Stimulated activated CD4-positive, alpha-beta T cell treated with anti-CD3 and anti-CD28 coated beads, TNF-alpha, amount 100 ng/mL, for 48 hours (primary cell): ENCODE measurements at regions not wholly inside any gene's neighbourhood (a gene's known extent, or its start where the extent isn't known, plus 50 kb on each side); places are given as distances from the start of the nearest gene placed in this dataset.
"Not testable (repeated sequence)": the region's sequence is repeated elsewhere in the genome, so short reads cannot be mapped to it uniquely, and the experiment has no call there.

Experiments
- DNase-seq, 3 donors: peaks; one replicate each; pipeline ENCODE4 v3.0.0-alpha.2; 2020; ENCODE audit warnings: low read depth in 3 of 3

DNA sequence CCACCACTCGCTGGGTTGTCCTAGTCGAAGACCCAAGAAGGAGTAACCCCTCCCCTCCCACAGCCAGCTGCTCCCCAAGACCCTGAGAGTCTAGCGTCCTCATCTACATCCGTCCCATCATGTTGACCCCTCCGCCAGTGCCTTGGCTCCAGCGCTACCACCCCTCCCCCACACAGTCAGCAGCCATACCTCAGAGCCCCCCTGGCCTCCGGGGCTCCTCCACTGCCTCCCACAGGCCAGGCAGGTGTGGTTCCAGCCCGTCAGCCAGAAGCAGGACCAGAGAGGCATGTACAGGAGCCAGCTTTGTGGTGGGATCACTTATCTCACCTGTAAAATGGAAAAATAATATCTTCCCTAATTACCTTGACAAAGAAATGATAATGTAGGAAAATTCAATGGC lies 51.5 kb upstream of the PHF21B start:
- DNase-seq, result no peak

DNA sequence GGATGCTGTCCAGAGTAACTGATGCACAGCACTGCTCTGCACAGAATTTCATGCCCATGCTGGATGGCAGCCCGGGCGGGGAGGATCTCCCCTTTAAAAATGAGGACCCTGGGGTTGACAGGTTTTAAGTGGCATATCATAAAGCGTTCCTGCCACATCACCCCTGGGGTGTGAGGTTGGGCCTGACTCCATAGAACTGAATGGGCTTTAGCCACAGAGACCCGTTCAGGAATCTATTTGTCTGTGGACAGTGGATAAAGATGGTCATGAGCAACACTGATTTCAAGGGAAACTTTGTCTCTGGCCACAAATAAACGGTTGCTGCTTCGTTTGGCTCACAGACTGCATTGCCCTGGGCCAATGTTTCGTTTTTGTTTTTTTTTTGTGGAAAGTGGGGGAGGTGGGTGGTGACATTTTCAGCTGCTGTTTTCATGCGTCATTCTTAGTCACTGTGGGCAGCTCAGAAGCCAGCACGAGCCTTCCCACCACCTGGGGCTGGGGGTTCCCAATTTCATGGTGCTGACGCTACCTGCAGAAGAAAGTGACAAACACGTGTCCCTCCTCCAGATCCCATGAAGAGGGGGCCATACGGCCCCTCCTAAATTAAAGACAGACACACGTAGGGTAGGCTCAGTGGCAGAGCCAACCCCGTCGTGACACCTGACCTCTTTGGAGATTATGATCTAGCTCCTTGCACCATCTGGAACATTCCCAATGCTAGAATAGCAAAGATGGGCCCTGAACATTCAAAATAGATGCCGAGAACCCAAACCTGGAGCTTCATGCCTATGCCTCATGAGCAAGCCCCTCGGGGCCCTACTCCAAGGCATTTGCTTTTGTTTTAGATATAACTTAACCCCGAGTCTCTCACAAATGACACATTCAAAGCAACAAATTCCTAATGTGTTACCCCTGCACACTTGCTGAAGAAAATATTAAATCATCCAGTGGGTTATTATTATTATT lies 54.8 kb upstream of the PHF21B start:
- DNase-seq, result peak; percentile 30 to 64 (median 58)

DNA sequence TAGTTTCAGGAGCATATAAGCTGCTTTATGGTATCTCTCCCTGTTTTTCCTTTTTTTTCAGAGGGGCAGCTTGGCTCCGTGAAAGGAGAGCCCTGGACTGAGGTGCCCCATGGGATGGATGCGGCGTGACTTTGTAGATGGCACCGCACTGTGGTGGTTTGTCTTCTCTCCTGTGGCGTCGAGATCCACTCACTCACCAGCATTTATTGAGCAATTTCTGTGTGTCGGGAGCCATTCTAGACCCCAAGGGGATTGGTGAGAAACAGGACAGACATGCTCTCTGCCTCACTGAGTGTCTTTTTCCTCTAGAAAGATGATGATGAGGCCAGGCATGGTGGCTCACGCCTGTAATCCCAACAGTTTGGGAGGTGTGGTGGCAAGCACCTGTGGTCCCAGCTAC lies 55.9 kb upstream of the PHF21B start:
- no peak for DNase-seq

DNA sequence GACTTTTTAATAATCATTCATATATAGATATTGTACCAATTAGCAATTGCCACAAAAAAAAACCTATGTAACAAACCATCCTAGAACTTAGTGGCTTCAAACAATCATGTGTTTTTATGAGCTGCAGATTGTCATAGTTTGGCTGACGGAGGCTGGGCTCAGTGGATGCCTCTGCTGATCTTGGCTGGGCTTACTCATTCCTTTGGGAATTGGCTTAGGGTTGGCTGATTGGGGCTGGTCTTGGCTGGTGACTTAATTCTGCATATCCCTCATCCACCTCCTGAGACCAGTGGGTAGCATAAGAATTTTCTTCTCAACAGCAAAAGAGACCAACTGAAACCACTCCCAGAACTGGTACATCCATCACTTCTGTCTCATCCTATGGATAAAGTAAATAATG lies 57.9 kb upstream of the PHF21B start:
- DNase-seq, result no peak

DNA sequence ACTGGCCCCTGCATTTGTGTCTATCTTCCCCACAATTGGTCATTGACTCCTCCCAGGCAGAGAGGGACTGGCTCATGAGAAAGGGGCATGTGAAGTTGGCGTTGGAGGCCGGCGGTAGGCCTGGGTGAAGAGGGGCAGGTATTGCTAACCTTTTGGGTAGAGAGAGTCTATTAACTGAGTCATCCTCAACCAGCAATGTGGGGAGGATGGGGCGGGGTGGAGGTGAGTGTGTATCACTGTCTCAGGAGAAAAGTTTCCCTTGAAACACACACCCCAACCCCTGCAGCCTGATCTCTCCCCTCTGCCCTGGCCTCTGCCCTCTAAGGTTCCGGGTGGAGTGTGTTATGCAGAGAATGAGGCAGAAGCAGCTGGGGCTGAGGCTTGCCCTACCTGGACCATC lies 60.1 kb upstream of the PHF21B start:
- DNase-seq, result peak in 1 of 3 donors; percentile 16

DNA sequence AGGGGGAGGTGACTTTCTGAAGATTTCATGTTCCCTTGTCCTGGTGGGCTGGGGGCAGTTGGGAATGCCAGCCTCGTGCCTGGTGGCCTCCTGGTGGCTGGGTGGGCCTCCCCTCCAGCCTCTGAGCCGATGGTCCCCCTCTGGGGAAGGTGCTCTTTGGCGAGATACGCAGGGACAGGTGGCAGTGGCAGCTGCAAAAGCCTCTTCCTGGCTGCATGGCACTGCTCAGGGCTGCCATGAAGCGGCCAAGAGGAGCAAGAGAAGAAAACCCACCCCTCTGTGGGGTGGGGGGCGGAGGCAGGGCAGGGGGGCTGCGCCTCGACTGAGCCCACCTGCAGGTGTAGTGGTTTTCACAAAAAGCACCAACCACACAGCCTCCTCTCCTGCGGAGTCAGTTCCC lies 61.8 kb upstream of the PHF21B start:
- no peak for DNase-seq

DNA sequence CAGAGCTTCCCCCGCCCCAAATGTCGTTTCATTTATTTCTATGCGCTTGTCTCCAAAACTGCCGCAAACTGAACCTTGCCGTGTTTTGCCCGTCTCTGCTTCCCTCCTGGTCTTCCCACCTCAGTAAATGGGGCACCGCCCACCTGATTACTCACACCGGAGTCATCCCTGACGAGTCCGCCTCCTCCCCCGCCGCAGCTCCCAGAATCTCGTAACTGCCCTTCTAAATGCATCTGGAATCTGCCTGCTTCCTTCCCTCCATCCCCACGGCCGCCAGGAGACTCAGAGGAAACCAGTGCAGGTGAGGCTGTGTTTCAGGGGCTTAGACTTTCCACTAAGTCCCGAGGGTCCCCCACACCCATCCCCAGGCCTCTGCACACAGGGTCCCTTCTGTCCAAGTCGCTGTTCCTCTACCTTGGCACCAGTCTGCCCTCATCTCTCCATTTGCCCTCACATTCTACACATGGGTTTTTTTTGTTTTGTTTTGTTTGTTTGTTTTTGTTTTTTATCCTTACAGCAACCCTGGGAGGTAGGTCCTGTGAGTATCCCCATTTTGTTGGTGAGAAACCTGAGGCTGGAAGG lies 62.6 kb upstream of the PHF21B start:
- no peak for DNase-seq

DNA sequence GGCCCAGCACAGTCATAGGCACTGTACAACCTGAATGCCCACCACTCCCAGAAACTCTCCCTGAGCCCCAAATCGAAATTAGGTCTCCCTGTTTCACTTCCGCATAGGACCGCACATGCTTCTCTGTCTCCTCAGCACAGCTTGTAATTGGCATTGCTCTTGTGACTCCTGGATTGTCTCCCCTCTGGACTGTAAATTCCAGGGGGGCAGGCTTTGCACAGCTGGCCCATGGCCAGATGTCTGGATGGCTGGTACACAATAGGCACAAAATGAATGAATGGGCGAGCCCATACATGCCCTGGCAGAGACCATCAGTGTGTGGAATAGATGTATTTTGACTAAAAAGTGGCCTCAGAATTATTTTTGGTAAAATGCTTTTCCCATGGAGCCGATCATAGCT lies 63.3 kb upstream of the PHF21B start:
- no peak for DNase-seq

DNA sequence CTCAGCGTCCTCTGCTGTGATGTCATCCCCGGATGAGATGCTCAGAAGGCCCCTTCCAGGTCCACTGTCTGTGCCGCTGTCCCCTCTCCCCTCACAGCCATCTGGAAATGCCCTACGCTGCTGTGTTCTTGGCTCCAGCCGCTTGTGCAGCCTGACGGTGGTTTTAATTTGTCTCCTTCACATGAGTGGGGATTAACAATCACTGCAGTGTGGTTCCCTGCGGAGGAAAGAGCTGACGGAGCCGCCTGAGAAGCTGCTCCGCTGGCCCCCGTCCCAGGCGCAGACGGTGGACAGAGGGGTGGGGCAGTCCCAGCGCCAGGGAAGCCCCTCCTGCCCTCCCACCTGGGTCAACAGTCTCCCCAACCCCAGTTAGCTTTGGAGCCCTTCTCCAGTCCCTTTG lies 67.5 kb upstream of the PHF21B start:
- DNase-seq, result no peak

DNA sequence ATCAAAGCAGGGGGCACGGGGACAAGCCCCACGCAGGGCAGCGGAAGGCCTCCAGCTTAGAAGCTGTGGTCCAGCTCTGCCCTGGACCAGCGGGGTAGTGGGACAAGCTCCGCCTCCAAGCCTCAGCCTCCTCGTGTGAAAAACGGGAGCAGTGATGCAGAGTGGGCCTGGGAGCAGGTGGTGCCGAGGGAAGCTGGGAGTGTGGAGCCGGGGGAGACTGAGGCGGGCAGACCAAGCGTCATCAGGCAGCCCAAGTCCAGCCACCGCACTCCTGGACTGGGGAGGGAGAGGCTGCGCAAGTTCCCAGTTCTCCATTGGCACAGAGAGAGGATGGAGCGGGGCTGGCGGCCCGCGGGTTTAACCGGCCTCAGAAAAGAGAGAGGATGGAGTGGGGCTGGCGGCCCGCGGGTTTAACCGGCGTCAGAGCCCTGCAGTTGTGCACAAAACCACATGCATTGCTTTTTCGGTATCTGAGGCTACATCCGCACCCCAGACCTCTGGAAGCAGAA lies 68.1 kb upstream of the PHF21B start:
- DNase-seq, result no peak

DNA sequence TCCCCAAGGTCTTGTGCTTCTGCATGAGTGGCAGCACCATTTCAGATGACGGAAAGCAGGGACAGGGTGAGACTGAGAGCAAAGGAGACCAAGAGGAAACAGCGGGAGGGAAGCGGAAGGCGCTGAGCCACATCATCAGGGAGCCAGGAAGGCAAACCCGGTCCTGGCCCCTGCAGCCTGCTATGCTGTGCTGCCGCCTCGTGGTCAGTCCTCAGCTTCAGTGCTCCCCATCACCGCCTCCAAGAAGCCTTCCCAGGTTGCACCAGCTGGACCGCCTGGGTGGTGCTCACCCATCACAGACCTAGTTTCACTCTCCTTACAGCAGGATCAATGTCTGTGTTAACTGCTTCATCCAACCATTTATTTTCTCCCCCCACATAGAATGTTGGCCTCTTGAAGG lies 73.0 kb upstream of the PHF21B start:
- no peak for DNase-seq

DNA sequence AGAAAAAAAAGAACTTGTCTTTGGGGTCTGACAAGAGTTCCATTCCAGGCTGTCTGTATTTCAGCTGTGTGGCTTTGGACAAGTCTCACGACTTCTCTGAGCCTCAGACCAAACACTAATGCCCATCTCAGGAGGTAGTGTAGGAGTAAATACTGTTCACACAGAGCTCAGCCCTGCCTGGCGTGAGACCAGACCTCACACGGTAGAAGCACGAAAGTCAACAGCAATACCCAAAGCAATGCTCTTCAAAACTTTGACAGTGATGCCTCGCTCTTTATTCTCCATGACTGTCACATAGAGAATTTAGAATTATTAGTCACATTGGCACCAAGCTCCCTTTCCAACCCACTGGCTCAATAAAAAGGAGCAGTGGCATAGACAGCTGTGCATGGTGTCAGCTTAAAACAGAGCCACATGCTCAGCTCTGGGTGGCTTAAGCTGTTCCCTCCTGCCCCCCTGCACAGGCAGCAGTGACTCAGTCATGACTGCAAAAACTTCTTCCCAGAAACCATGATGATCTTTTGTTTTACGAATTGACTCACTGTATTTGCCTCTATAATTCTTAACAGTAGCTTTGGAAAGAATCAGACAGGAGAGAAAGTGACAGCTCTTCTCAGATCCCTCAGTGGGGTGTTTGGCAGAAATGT lies 74.0 kb upstream of the PHF21B start:
- peak in 1 of 3 donors; percentile 54 for DNase-seq

DNA sequence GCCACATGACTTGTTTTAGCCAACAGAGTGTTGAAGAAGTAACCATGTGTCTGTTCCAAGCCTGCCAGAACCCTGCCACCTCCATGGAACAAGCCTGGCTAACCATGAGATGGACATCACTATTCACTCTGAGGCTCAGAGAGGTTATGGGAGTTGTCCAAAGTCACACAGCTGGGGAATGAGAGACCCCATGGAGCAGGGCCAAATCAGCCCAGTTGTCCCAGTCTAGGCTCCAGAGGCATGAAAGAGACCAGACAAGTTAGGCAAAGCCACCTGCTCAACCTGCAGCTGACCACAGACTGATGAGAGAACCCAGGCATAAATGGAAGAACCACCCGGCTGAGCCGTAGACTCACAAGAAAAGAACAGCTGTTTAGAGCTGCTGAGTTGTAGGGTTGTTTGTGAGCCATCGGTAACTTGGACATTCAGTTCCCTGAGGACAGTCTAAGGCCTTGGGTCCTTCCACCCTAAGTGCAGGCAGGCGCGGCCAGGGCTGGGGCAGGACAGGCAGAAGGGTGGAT lies 74.7 kb upstream of the PHF21B start:
- DNase-seq, result no peak

DNA sequence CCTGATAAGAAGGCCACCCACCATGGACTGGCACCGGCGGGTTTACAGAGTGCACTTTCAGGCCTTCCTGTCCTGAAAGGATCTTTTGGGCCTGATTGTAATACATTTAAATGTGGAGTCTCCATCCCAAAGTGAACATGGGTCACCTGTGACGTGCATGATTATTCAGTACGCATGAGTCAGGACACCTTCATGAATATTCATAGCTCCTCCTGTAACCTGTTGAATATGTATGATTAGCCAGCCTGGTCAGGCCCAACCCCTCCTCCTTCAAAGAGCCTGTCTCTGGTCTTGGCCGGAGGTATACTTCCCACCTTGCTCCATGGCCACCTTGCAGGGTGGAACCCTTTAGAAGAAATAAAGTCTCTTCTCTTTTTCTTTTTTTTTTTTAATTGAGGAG lies 75.9 kb upstream of the NUP50 start:
- no peak for DNase-seq

DNA sequence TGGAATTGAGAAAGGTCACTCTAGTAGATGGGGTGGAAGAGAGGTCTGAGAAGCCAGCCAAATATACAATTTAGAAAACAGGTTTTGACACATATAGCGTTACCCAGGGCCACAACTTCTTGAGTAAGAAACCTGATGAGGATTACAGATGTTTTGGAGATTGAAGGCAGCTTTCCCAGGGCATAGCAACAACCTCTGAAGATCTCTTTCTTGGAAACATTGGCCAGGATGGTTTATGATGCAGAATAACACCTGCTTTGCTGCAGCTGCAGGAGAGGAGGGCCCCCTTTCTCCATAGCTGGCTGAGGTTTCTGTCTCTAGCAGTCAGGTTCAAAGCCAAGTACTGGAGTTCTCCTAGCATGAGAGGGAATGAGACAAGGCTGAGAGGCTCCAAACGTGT lies 75.1 kb upstream of the NUP50 start:
- DNase-seq, result no peak

DNA sequence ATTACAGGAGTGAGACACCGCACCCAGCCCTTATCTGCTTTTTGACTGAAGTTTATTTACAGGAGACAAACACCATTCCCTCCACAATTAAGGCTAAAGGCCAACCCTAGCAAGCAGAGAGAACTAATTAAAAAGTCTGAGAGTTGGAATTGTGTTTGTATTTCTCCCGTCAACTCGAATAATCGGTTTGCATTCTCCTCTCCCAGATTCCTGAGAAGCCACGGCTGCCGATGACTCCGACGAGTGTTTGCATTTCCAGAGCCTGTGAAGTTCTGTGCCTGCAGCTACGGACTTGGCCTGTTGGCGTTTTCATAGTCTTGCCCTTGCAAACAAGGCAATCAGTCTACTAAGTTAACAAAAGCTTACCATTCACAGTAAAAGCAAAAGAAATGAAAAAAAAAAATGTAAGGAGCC lies 73.2 kb upstream of the NUP50 start:
- no peak for DNase-seq

DNA sequence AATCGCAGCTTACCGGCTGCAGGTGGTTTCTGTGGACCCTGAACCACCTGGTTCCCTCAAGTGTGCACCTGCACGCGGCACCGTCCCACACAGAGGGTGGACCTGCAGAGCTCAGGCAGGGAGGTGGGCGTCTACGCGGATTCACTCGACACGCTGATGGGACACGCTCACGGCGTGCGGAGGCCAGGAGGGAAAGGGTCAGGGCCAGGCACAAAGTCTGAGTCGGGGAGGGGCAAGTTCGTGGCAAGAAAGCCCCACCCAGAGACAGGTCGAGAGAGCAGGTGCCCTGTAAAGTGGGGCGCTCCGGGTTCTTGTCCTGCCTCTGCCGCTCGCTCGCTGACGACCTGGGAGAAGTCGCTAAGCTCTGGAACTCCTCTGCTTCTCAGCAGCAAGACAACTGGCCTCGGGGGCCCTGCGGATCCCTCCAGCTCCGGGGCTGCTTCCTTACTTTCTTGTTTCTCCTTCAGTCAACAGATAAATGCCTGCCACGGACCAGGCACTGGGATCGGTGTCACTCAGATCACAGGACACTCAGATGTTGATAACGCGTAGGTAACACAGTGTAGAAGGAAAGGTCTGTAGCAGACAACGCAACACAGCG lies 72.4 kb upstream of the NUP50 start:
- no peak for DNase-seq

DNA sequence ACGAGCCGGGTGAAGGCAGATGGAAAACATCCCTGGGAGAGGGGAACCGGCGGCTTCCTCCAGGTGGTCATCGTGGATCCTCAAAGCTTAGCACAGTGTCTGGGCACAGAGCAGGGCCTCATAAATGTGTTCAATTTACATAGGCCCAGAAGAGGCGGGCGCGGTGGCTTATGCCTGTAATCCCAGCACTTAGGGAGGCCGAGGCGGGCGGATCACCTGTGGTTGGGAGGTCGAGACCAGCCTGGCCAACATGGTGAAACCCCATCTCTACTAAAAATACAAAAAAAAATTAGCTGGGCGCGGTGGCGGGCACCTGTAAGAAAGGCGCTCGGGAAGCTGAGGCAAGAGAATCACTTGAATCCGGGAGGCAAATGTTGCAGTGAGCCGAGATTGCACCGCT lies 71.8 kb upstream of the NUP50 start:
- not testable (repeated sequence) for DNase-seq

DNA sequence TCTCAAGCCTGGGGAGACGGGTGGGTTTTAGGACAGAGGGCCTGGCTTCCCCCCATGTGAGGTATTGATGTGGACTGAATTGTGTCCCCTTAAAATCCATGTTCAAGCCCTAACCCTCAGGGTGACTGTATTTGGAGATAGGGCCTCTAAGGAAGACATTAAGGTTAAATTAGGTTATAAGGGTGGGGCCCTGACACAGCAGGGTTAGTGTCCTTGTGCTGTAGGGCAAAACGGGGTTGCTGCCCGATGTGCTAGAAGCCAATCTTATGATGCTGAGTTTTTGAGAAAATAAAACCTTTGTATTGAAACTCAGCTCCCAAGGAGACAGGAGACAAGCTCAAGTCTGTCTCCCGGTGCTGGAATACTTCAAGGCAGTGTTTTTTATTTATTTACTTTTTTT lies 71.1 kb upstream of the NUP50 start:
- DNase-seq, result no peak

DNA sequence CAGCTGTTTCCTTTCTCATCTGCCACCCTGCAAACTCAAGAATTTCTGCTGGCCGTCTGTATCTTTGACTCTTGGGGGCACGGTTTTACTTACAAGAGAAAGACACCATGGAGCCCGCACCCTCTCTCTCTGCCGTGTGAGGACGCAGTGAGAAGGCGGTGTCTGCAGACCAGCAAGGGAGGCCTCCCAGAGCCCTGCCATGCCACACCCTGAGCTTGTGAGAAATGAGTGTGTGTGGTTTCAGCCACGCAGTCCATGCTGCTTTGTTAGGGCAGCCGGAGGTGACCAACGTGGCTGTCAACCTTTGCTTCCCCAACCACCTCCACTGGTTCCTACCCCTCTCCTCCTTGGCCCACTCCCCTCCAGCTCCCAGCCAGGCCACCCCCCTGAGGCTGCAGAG lies 70.1 kb upstream of the NUP50 start:
- no peak for DNase-seq

DNA sequence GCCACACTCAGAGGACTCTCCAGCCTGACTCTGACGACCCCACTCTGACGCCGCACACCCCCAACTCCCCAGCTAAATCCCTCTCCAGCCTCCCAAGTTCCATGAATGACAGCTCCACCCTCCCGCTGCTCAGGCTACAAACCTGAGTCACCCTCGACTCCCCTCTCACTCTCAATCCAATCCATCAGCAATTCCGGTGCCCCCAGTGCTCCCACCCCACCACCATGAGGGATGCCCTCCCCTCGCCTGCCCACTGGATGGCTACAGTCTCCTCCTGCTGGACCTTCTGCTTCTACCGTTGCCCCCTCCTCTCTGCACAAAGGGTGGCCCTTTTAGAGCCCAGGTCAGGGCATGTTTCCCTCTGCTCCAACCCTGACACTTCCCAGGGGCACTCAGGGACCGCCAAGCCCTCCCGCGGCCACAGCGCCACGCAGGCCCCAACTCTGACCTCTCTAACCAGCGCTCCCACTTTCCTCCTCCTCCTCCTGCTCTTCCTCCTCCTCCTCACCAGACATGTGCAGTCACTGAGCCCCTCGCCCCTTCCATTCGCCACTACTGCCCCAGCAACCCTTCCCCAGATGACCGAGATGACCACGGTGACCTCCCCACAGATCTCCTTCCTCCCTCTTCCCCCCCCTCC lies 69.5 kb upstream of the NUP50 start:
- DNase-seq, result no peak

DNA sequence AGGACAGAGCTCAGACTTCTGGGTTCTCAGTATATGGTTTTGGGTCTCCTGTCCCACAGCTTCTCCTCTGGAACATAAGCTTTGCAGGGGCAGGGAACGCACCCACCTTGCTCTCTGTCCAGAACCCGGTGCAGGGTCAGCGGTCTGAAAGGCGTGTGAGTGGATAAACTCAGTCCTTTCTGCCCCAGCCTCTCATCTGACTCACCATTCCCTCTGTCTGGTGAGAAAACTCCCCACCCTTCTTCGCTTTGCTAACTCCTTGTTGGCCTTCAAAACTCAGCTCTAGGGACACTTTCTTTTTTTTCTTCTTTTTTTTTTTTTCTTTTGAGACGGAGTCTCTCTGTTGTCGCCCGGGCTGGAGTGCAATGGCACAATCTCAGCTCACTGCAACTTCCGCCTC lies 68.9 kb upstream of the NUP50 start:
- DNase-seq, result no peak
